ENCODE measurements at regions not wholly inside any gene's neighbourhood (a gene's known extent, or its start where the extent isn't known, plus 50 kb on each side); places are given as distances from the start of the nearest gene placed in this dataset.

GRCh38 chr17:62875296-62875695 lies 67.2 kb upstream of the MARCHF10 start:
- Histone ChIP-seq H3K4me2 (ENCODE audit: insufficient read depth, low read length) (no peak overlapping the region), H3K27me3 (ENCODE audit: control insufficient read depth in 2 of 2, insufficient read depth in 2 of 2, low read length in 2 of 2) (peaks cover 17 to 30% of the 10 kb centered on the region in 2 experiments; a peak in 3 of 5 replicates), H2AFZ (ENCODE audit: low read depth, low read length) (no peak overlapping the region), H3K79me2 (ENCODE audit: control insufficient read depth, insufficient read depth, low read length) (no peaks in the 10 kb centered on the region), H3K4me3 (no peak overlapping the region), H3K9ac (ENCODE audit: insufficient read depth in 1 of 2, low read depth in 2 of 2, low read length in 2 of 2) (no peak overlapping the region), H4K20me1 (replicated peaks; ENCODE audit: control insufficient read depth, insufficient read depth, low read length) (no peaks in the 10 kb centered on the region; the same call in 1 of the 2 replicates), H3K9me3 (replicated peaks; ENCODE audit: control insufficient read depth, insufficient read depth, low read depth, low read length) (no peaks in the 10 kb centered on the region), H3K9me1 (ENCODE audit: control insufficient read depth, insufficient read depth, low read length) (no peaks in the 10 kb centered on the region), H3K36me3 (ENCODE audit: control insufficient read depth, insufficient read depth, low read length) (no peaks in the 10 kb centered on the region), H3K4me1 (replicated peaks in 1 of 2; ENCODE audit: control insufficient read depth in 2 of 2, insufficient read depth in 2 of 2, low read length in 2 of 2) (peaks cover 0 to 2% of the 10 kb centered on the region in 2 experiments; a peak in 2 of 5 replicates), H3K27ac (ENCODE audit: extremely low read depth, low read depth, low read length) (no peak overlapping the region)
- ChIA-PET CTCF (ENCODE audit: low intra/inter-chr PET ratio) (no interaction called here), POLR2A (no interaction called here)
- in situ Hi-C loops (cut with MboI) (no loop called here), intact Hi-C loops (cut with micrococcal nuclease) (no loop called here)
- 3% methylated on average over 3 of the region's 4 CpGs for WGBS (ENCODE audit: insufficient coverage, low coverage, missing lambda C conversion rate)
- BruUV-seq (replicated peaks): no TSS peak
- ATAC-seq: no peak
- DNase-seq (ENCODE audit: extremely low read depth in 1 of 4, low spot score in 3 of 4): no peak
- FAIRE-seq: no peak
- TF ChIP-seq SNAPC5 (CRISPR knock-in tag; IDR thresholded peaks at IDR 0.05): no peak
- TF ChIP-seq NONO (IDR thresholded peaks at IDR 0.05; ENCODE audit: low read depth in 2 of 2, low read length in 1 of 2): no peak
- TF ChIP-seq CCAR2 (IDR thresholded peaks at IDR 0.05; ENCODE audit: low read depth, low read length): no peak
- no peak for TF ChIP-seq THRAP3 (IDR thresholded peaks at IDR 0.05; ENCODE audit: borderline replicate concordance)
- TF ChIP-seq, protein P1, sequence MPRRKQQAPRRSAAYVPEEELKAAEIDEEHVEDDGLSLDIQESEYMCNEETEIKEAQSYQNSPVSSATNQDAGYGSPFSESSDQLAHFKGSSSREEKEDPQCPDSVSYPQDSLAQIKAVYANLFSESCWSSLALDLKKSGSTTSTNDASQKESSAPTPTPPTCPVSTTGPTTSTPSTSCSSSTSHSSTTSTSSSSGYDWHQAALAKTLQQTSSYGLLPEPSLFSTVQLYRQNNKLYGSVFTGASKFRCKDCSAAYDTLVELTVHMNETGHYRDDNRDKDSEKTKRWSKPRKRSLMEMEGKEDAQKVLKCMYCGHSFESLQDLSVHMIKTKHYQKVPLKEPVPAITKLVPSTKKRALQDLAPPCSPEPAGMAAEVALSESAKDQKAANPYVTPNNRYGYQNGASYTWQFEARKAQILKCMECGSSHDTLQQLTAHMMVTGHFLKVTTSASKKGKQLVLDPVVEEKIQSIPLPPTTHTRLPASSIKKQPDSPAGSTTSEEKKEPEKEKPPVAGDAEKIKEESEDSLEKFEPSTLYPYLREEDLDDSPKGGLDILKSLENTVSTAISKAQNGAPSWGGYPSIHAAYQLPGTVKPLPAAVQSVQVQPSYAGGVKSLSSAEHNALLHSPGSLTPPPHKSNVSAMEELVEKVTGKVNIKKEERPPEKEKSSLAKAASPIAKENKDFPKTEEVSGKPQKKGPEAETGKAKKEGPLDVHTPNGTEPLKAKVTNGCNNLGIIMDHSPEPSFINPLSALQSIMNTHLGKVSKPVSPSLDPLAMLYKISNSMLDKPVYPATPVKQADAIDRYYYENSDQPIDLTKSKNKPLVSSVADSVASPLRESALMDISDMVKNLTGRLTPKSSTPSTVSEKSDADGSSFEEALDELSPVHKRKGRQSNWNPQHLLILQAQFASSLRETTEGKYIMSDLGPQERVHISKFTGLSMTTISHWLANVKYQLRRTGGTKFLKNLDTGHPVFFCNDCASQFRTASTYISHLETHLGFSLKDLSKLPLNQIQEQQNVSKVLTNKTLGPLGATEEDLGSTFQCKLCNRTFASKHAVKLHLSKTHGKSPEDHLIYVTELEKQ (CRISPR knock-in tag; IDR thresholded peaks at IDR 0.05): no peak
- no peak for TF ChIP-seq SETDB1 (IDR thresholded peaks at IDR 0.05; ENCODE audit: low read length)
- no peak for TF ChIP-seq GABPB1 (CRISPR knock-in tag; IDR thresholded peaks at IDR 0.05)
- TF ChIP-seq MLLT1 (IDR thresholded peaks at IDR 0.05): no peak
- no peak for TF ChIP-seq BRF2 (IDR thresholded peaks at IDR 0.05; ENCODE audit: borderline replicate concordance, insufficient read depth, insufficient read length)
- no peak for TF ChIP-seq ZNF217 (CRISPR knock-in tag; IDR thresholded peaks at IDR 0.05)
- no peak for TF ChIP-seq ZBTB26 (CRISPR knock-in tag; IDR thresholded peaks at IDR 0.05)
- TF ChIP-seq SMARCB1 (IDR thresholded peaks at IDR 0.05; ENCODE audit: insufficient read length, low read depth): no peak
- TF ChIP-seq KLF16 (IDR thresholded peaks at IDR 0.05): no peak
- no peak for TF ChIP-seq PATZ1 (CRISPR knock-in tag; IDR thresholded peaks at IDR 0.05; ENCODE audit: borderline replicate concordance)
